Smooth muscle cell of the brain vasculature (primary cell): ENCODE measurements at regions not wholly inside any gene's neighbourhood (a gene's known extent, or its start where the extent isn't known, plus 50 kb on each side); places are given as distances from the start of the nearest gene placed in this dataset.

ENCODE experiments used
- DNase-seq: peaks from one replicate; pipeline ENCODE4 v3.0.0-alpha.2; 2012; ENCODE audit warnings: low read depth, low spot score

- DNase-seq, result no peak
Measured at GRCh38 chr18:45312555-45313126, 302.6 kb upstream of the SLC14A2 start.

DNA sequence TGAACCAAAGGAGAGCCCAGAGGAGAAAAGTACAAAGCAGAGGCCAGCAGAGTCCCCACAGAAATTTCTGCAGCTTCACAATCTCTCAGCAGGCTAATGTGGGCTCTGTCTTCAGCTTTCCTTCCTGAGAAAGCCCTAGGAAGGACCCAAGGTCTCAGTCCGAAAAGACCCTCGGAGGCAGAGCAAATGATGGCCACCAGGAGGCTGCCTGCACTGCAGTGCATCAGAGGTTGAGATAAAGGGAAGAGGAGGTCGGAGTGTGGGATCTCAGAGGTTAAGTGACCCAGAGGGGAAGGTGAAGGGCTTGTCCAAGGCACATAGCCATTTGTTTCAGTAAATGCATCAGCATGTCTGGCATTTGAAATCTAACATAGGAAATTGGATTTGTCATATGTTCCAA, 299.1 kb upstream of the SLC14A2 start:
- DNase-seq, result no peak

DNA sequence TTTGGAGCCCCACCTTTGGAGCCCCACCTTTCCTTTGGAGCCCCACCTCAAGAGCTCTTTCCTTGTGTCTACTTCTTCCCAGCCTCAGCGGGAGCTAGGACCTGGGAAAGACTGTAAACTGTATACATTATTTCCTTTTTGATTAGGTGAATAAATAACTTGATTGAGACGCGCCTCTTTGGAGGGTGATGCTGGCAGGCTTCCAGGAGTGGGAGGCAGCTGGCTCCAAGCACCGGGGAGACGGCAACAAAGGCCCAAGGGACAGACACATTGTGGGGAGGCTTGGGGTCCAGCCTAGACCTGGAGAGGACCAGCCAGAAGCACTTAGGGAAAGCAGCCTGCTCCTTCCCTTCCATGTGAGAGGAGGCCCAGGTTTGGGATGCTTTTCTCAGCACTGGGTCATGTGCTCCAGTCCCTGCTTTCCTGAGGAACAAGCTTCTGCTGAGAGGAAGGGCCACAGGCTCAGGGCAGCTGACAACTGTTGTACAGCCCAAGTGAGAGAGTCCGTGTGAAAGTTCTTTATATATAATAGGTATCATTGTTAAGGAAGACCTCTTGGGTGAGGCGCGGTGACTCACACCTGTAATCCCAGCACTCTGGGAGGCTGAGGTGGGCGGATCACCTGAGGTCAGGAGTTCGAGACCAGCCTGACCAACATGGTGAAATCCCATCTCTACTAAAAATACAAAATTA, 297.2 kb upstream of the SLC14A2 start:
- no peak for DNase-seq

GRCh38 chr18:45320724-45321123, 294.6 kb upstream of the SLC14A2 start:
- DNase-seq, result no peak

DNA sequence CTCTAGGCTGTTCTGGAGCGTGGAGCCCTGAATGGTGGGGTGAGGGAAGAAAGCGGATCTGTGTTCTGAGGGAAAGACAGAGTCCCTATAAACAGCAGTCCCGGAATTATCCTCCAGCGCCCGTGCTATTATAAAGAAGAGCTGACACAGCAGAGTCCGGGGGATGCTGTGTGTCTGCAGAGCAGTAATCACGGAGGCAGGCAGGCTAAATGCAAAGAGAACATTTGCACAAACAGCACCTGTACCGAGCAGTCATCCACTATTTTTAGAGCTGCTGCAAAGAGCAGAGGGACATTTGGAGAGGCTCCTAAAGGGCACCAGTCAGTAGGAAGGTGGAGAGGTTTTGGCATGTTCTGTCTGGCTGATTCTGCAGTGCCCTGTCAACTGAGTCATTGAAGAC, 293.8 kb upstream of the SLC14A2 start:
- DNase-seq, result no peak

DNA sequence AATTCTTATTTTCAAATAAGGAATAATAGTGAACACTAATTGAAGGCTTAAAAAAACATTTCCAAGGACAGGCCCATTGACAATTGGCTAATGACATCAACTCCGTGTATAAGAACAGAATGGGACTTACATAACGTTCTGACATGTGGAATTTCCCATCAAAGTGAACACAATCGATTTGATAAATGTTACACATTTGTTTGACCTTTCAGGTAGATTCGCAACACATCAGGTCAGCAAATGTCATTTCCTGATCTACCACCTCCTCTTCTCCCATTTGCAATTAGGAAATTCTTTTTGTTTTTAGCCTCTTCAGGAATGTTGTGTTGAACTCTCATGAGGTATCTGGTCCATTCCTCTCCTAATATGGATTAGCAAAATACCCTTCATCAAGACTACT, 292.9 kb upstream of the SLC14A2 start:
- no peak for DNase-seq

GRCh38 chr18:45324101-45324494, 291.2 kb upstream of the SLC14A2 start:
- no peak for DNase-seq

- DNase-seq, result no peak
Measured at GRCh38 chr18:45324495-45325113, 290.7 kb upstream of the SLC14A2 start.

DNA sequence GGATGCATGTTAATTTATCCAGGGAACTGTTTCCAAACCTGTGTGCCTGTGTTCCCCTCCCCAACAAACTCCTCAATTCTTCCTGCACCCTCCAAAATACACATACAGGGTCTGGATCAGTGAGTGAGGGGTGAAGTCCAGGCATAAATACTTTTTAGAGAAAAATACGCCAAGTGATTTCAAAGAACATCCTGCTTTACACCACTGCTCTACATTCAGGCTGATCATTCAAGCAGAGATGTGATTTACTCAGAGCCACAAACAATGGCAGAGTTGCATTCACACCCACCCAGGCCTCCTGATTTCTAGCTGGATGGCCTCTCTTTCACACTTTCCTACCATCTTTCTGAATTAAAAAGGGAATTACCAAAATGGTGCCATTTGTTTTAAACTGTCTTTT, 289.5 kb upstream of the SLC14A2 start:
- DNase-seq, result no peak

GRCh38 chr18:45326505-45326904, 288.8 kb upstream of the SLC14A2 start:
- no peak for DNase-seq

GRCh38 chr18:45328296-45328695, 287.0 kb upstream of the SLC14A2 start:
- DNase-seq, result no peak

DNA sequence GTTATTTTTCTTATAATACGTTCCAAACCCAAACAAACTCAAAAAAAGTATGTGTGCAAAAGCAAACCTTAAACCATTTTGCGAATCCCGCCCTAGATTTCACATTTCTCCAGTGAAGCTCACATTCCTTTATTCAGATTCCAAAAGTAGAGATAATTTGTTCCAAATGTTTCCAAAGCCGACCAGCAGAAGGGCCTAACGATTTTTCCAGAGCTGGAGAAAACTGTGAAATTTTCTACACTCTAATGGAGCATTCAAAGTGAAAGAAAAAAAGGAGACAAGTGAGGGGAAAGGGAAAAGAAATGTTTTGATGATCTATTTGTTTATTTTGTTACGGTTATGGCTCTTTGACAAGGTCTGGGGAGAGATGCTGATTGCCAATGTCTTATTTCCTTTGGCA, 286.5 kb upstream of the SLC14A2 start:
- no peak for DNase-seq

DNA sequence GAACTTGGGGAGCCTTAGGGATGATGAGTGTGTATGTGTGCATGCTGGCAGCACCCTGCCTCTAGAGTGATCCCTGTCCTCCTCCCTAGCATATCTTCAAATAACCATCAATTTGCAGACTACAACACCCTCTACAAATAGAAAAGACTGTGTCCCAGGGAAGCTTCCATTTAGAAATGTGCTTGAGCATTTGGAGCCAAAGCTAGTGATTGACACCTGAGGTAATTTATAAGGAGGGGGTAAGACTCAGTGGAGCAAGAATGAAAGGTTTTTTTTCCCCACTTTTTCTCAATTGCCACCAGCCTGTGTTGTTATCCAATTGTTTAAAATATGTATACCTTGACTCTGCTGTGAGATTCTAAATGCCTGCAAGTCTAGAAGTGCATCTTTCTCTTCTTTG, 286.0 kb upstream of the SLC14A2 start:
- no peak for DNase-seq

DNA sequence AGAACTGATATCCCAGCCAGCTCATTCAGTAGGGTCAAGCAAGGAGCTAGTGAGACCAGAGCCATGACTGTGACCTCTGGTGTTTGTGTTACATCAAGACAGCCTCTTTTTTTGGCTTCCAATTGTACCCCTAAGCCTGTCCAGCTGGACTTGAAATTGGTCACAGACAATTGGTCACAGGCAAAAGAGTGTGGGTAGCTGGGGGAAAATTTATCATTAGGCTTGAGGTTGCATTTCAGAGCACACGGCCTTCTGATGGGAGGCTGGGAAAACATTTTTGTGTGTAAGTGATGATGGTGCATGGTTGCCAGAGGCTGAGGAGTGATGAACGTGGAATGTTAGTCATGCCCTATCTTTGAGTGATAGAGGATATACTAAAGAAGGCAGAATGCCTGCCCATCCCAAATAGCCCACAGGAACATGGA, 285.1 kb upstream of the SLC14A2 start:
- DNase-seq, result no peak

GRCh38 chr18:45332871-45333270, 282.4 kb upstream of the SLC14A2 start:
- DNase-seq, result no peak

DNA sequence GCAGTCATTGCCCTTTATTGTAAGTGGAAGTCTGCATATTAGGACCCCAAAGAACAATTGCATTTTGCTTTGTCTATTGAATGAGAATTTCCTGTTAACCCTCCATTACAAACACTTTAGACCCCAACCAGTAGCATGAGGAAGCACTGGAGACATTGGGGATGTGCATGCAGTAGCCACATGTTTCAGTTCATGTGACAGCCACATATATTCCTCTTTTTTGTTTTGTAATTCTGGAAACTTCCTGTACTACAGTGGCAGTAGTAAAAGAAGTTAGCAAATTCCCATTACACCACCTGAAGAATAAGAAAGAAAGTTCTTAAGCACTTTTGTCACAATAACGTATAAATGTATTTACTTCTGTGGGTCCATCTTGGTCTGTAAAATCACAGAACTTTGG, 281.1 kb upstream of the SLC14A2 start:
- DNase-seq, result no peak

GRCh38 chr18:45335282-45336043, 279.8 kb upstream of the SLC14A2 start:
- DNase-seq, result no peak

GRCh38 chr18:45336448-45336847, 278.8 kb upstream of the SLC14A2 start:
- DNase-seq, result no peak

DNA sequence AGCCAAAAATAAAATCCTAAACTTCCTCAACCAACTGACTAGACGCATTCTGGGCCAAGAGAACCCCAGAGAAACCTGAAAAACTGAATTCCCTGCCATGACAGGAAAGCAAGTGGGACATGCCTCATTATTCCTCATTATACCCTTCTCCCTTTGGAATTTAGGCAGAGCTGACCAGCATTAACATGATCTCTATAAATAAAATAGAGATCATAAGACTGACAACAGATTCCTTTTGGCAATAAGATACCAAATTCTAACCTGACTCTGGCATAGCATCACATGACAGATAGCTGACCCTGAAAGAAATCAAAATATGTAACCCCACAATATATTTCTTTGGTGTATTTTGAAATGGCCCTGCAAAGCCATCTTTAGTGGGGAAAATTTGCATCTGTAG, 277.8 kb upstream of the SLC14A2 start:
- DNase-seq, result no peak

DNA sequence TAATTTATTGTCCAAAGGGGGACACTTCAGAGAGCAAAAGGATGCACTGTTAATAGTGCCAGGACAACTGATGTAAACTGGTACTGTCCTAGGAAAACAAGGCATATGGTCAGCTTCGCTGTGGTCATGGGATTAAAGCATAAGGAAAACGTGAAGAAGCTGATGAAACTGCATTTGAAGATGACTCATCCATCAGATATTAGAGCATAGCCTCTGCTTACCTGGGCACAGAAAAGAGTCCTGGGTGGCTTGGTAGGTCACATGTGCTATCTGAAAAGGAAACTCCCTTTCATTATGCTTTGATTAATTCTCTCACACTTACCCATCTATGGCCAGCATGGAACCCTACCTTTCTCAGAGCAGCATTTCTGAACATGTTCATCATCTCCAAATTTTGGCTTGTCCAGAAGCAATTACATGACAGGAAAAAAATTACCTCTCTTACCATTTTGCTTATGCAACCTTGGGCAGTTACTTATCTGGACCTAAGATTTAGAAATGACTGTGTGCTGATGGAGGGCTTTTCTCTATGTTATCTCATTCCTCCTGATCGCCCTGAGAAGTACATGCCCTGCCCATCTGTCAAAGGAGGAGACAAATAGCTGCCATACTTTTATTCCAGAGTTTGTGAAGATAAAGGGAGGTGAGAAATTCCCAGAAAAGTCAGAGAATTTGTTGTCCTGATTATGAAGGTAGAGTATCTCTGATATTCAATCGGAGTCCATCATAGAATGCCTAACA, 275.3 kb upstream of the SLC14A2 start:
- no peak for DNase-seq

DNA sequence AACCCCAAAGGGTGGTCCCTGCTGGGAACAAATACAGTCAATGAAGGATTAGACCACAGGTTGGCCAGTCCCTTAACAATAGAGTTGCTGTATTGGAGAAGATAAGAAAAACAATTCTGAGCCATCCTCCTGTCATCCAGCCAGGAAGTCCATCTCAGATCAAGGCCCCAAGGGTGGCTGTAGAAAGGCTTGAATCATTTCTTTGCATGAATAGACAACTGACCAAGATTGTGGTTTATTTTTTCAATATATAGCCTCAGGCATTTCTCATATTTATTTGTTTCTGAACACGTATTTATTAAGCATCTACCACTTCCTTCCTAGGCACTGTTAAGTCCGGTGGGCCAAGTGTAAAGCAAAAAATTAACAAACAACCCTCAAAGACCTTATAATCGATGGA, 274.4 kb upstream of the SLC14A2 start:
- no peak for DNase-seq

DNA sequence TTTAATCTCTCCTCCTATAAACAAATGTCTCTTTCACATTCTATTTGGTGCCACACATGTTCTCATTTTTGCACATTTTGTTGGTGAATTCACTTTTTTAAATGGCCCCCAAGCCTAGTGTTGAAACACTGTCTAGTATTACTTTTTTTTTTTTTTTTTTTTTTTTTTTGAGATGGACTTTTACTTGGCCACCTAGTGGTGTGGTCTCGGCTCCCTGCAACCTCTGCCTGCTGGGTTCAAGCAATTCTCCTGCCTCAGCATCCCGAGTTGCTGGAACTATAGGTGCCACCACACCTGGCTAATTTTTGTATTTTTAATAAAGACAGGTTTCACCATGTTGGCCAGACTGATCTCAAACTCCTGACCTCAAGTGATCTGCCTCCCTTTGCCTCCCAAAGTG, 273.8 kb upstream of the SLC14A2 start:
- DNase-seq, result no peak
